HCT116 (cell line): ENCODE measurements at regions not wholly inside any gene's neighbourhood (a gene's known extent, or its start where the extent isn't known, plus 50 kb on each side); places are given as distances from the start of the nearest gene placed in this dataset.

ENCODE experiments used
- ATAC-seq: fragments of 200-7000 bp; cut with Tn5 transposase; 2 replicates; pipeline ENCODE4 v1.9.1; 2020; ENCODE audit warnings: mild to moderate bottlenecking, moderate library complexity
- BruUV-seq: library from RNA; stranded (reverse); fragments of 400-500 nt; replicated peaks from 2 replicates; lab custom pipeline; 2021; lab: Mats Ljungman, UMichigan
- CTCF ChIA-PET: fragments of 300-600 bp; sonication (Branson Sonifier 250); formaldehyde crosslinking; loops from one replicate; lab custom pipeline; 2021; ENCODE audit warnings: antibody characterized with exemption; lab: Charles Lee
- POLR2A ChIA-PET: fragments of 300-600, 350-600 bp; sonication (Branson Sonifier 250); formaldehyde crosslinking; loops from one replicate; lab custom pipeline; 2021; ENCODE audit warnings: antibody characterized with exemption; lab: Charles Lee
- RAD21 ChIA-PET, 2 experiments: fragments of 300-600 bp; sonication (Branson Sonifier 250); formaldehyde crosslinking; loops; one replicate each; lab custom pipeline; 2023; ENCODE audit warnings: low total read pairs in 2 of 2; ENCODE audit not compliant: uncharacterized antibody in 2 of 2, unreplicated experiment in 2 of 2, low non-redundant PET in 1 of 2; lab: Charles Lee
- DNase-seq: peaks from one replicate; pipeline ENCODE4 v3.0.0-alpha.2; 2010; ENCODE audit warnings: low read depth, low spot score
- H2AFZ ChIP-seq: fragments of 200-600 bp; shearing (Covaris generic), sonication (generic); 2 replicates; pipeline ENCODE4 v1.6.1; 2017; ENCODE audit warnings: low read depth, mixed run types, mixed read lengths, antibody characterized with exemption, low read length; ENCODE audit not compliant: poor library complexity, severe bottlenecking
- H3K27ac ChIP-seq: 2 replicates; pipeline ENCODE4 v1.5.1; 2012; ENCODE audit warnings: low read depth, low read length
- H3K27me3 ChIP-seq: fragments of 200-600 bp; sonication (generic); 2 replicates; pipeline ENCODE4 v1.6.1; 2016; ENCODE audit warnings: mixed run types, low read length, mixed read lengths; ENCODE audit not compliant: insufficient read depth
- H3K36me3 ChIP-seq, 2 experiments: fragments of 200-500 bp in 1 of 2; fragments of 200-600 bp in 1 of 2; sonication (Bioruptor generic) in 1 of 2; sonication (generic) in 1 of 2; 2 replicates each; pipeline versions ENCODE4 v1.5.1 to v1.6.1; 2014 to 2016; ENCODE audit warnings: low read length in 2 of 2, inconsistent platforms in 1 of 2, mixed read lengths in 1 of 2, mixed run types in 1 of 2; ENCODE audit not compliant: insufficient read depth in 2 of 2, control insufficient read depth in 1 of 2
- H3K4me1 ChIP-seq, 2 experiments: fragments of 200-600 bp in 1 of 2; sonication (generic) in 1 of 2; 2 replicates each; pipeline versions ENCODE4 v1.5.1 to v1.6.1; 2012 to 2017; ENCODE audit warnings: low read length in 2 of 2, inconsistent platforms in 1 of 2, mild to moderate bottlenecking in 1 of 2, mixed read lengths in 1 of 2, mixed run types in 1 of 2, moderate library complexity in 1 of 2; ENCODE audit not compliant: insufficient read depth in 2 of 2, control insufficient read depth in 1 of 2
- H3K4me2 ChIP-seq: fragments of 200-600 bp; sonication (generic); 2 replicates; pipeline ENCODE4 v1.6.1; 2017; ENCODE audit warnings: mixed run types, low read length, mixed read lengths
- H3K4me3 ChIP-seq, 2 experiments: fragments of 200-600 bp in 1 of 2; sonication (generic) in 1 of 2; replicated peaks in 1 of 2; 2 replicates each; pipeline ENCODE4 v1.5.1; 2011 to 2016; ENCODE audit warnings: low read length in 2 of 2, control low read depth in 1 of 2, low read depth in 1 of 2, mild to moderate bottlenecking in 1 of 2, mixed read lengths in 1 of 2, mixed run types in 1 of 2
- H3K79me2 ChIP-seq: fragments of 200-600 bp; sonication (generic); 2 replicates; pipeline ENCODE4 v1.6.1; 2017; ENCODE audit warnings: mild to moderate bottlenecking, mixed run types, low read length, moderate library complexity, mixed read lengths; ENCODE audit not compliant: insufficient read depth
- H3K9ac ChIP-seq: fragments of 200-600 bp; sonication (generic); 2 replicates; pipeline ENCODE4 v1.6.1; 2016; ENCODE audit warnings: low read length, mixed read lengths
- H3K9me2 ChIP-seq: fragments of 200-600 bp; sonication (generic), shearing (Covaris generic); 2 replicates; pipeline ENCODE4 v1.6.1; 2017; ENCODE audit warnings: mixed run types, mild to moderate bottlenecking, moderate library complexity; ENCODE audit not compliant: insufficient read depth
- H3K9me3 ChIP-seq, 2 experiments: fragments of 200-500 bp in 1 of 2; fragments of 200-600 bp in 1 of 2; sonication (Bioruptor generic) in 1 of 2; sonication (generic) in 1 of 2; 2 replicates each; pipeline ENCODE4 v1.6.1; 2014 to 2017; ENCODE audit warnings: low read length in 2 of 2, mixed read lengths in 2 of 2, inconsistent platforms in 1 of 2, low read depth in 1 of 2, mild to moderate bottlenecking in 1 of 2, mixed run types in 1 of 2, moderate library complexity in 1 of 2; ENCODE audit not compliant: control insufficient read depth in 1 of 2, insufficient read depth in 1 of 2
- H4K20me1 ChIP-seq: fragments of 200-600 bp; sonication (generic), shearing (Covaris generic); 2 replicates; pipeline ENCODE4 v1.6.1; 2017; ENCODE audit warnings: mixed run types, mild to moderate bottlenecking, moderate library complexity; ENCODE audit not compliant: insufficient read depth
- CBX3 ChIP-seq: IDR thresholded peaks from 2 replicates; pipeline ENCODE4 v1.6.1; 2012; ENCODE audit warnings: low read depth
- EGR1 ChIP-seq: IDR thresholded peaks from 2 replicates; pipeline ENCODE4 v1.6.1; 2012; ENCODE audit warnings: low read depth
- ELF1 ChIP-seq: IDR thresholded peaks from 2 replicates; pipeline ENCODE4 v1.6.1; 2012; ENCODE audit warnings: low read depth, borderline replicate concordance
- FOSL1 ChIP-seq: IDR thresholded peaks from 2 replicates; pipeline ENCODE4 v1.6.1; 2012; ENCODE audit warnings: low read depth
- POLR2AphosphoS5 ChIP-seq: IDR thresholded peaks from 2 replicates; pipeline ENCODE4 v1.6.1; 2011; ENCODE audit warnings: mild to moderate bottlenecking, low read depth, low read length, moderate library complexity
- SP1 ChIP-seq: IDR thresholded peaks from 2 replicates; pipeline ENCODE4 v1.6.1; 2012; ENCODE audit warnings: low read depth
- TCF7L2 ChIP-seq: IDR thresholded peaks from 2 replicates; pipeline ENCODE4 v1.7.0; 2011; ENCODE audit warnings: borderline replicate concordance, inconsistent platforms; ENCODE audit not compliant: insufficient read depth, insufficient read length; ENCODE audit errors: extremely low read depth
- ZNF274 ChIP-seq: fragments of 200-500 bp; sonication (Bioruptor generic); IDR thresholded peaks from 2 replicates; pipeline ENCODE4 v1.6.1; 2014; ENCODE audit warnings: mild to moderate bottlenecking, low read depth, low read length, inconsistent platforms
- intact Hi-C: fragments of 100-400 bp; cut with micrococcal nuclease; formaldehyde crosslinking; loops from 2 replicates; pipeline ENCODE4 v1.10.0; 2022
- TF ChIP-seq, protein P1 (sequence below): IDR thresholded peaks from 2 replicates; pipeline ENCODE4 v1.6.1; 2012

DNA sequence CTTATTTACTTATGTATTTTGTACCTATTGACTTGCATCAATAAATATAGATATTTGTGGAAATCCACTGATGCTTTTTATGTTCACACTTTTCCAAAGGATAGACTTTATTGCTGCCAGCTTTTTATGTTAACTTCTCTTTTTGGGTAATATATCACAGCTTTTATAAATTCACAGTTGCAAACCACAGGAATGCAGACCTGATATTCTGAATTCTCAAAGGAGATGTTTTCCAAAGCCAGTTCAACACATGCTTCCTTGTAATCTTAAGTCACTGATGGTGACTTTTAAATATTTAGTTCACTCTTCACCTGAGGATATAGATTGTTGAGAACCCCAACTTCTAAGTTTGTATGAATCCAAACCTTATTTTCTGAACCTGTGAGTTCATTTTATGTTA lies 223.4 kb upstream of the PRR16 start:
- H3K27ac ChIP-seq: no peak overlapping the region
- H3K4me3 ChIP-seq: no peak overlapping the region
- RAD21 ChIA-PET: no interaction called here
- no peaks in the 10 kb centered on the region for H3K36me3 ChIP-seq
- no peaks in the 10 kb centered on the region for H4K20me1 ChIP-seq
- TF ChIP-seq TCF7L2: no peak
- no peaks in the 10 kb centered on the region for H3K4me1 ChIP-seq
- H3K27me3 ChIP-seq: no peaks in the 10 kb centered on the region
- intact Hi-C loops: no loop called here
- no peak overlapping the region for H3K4me2 ChIP-seq
- no peaks in the 10 kb centered on the region for H3K9me2 ChIP-seq
- H2AFZ ChIP-seq: no peak overlapping the region
- POLR2A ChIA-PET: no interaction called here
- DNase-seq (no peak), ATAC-seq (no peak)
- BruUV-seq: no TSS peak
- no peaks in the 10 kb centered on the region for H3K79me2 ChIP-seq
- H3K9me3 ChIP-seq: no peaks in the 10 kb centered on the region
- H3K9ac ChIP-seq: no peak overlapping the region
- CTCF ChIA-PET: no interaction called here

DNA sequence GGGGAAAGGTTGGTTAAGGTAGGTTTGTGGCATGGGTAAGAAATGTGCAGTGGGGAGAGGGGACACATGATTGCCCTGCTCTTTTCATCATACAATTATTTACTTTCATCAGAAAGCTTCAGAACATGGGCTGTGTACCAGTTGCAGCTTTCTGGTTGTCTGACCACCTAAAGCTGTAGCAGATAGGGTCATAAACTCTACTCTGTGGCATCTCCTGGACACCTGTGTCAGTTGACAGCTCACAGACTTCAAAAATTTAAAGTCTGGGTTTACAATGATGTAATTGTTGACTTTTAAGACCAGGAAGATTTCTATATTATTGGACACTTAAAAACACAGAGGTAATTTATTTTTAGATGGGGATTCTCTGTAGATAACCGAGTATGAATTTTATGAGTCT lies 222.7 kb upstream of the PRR16 start:
- H3K9me2 ChIP-seq: no peaks in the 10 kb centered on the region
- H3K79me2 ChIP-seq: no peaks in the 10 kb centered on the region
- intact Hi-C loops: no loop called here
- H3K27ac ChIP-seq: no peak overlapping the region
- ChIA-PET CTCF (no interaction called here), RAD21 (no interaction called here), POLR2A (no interaction called here)
- BruUV-seq: no TSS peak
- no peak overlapping the region for H3K4me3 ChIP-seq
- H2AFZ ChIP-seq: no peak overlapping the region
- H3K4me2 ChIP-seq: no peak overlapping the region
- no peak overlapping the region for H3K9ac ChIP-seq
- no peaks in the 10 kb centered on the region for H4K20me1 ChIP-seq
- no peak for DNase-seq
- no peaks in the 10 kb centered on the region for H3K9me3 ChIP-seq
- H3K27me3 ChIP-seq: no peaks in the 10 kb centered on the region
- H3K4me1 ChIP-seq: no peaks in the 10 kb centered on the region
- H3K36me3 ChIP-seq: no peaks in the 10 kb centered on the region
- TF ChIP-seq, protein P1, sequence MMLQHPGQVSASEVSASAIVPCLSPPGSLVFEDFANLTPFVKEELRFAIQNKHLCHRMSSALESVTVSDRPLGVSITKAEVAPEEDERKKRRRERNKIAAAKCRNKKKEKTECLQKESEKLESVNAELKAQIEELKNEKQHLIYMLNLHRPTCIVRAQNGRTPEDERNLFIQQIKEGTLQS: no peak
- no peak for TF ChIP-seq TCF7L2
- TF ChIP-seq SP1: no peak
- no peak for TF ChIP-seq FOSL1
- no peak for TF ChIP-seq EGR1
- TF ChIP-seq ZNF274: no peak
- TF ChIP-seq ELF1: no peak
- TF ChIP-seq POLR2AphosphoS5: no peak
- TF ChIP-seq CBX3: no peak
- ATAC-seq: no peak
